Urinary bladder (tissue), 3 donors: ENCODE measurements at regions not wholly inside any gene's neighbourhood (a gene's known extent, or its start where the extent isn't known, plus 50 kb on each side); places are given as distances from the start of the nearest gene placed in this dataset.

Source experiments
- DNase-seq: peaks from one replicate; pipeline ENCODE4 v3.0.0-alpha.2; 2015; ENCODE audit errors: extremely low spot score
- H3K27ac ChIP-seq: one replicate; pipeline ENCODE4 v1.5.1; 2013; ENCODE audit warnings: low read depth, mild to moderate bottlenecking, moderate library complexity
- H3K36me3 ChIP-seq: one replicate; pipeline ENCODE4 v1.6.1; 2013; ENCODE audit warnings: mild to moderate bottlenecking, moderate library complexity; ENCODE audit not compliant: insufficient read depth
- H3K4me1 ChIP-seq: one replicate; pipeline ENCODE4 v1.6.1; 2013; ENCODE audit warnings: mild to moderate bottlenecking, moderate library complexity; ENCODE audit not compliant: insufficient read depth
- H3K4me3 ChIP-seq: one replicate; pipeline ENCODE4 v1.5.1; 2013; ENCODE audit warnings: low read depth, low read length
- WGBS: extraction: QIAGEN DNeasy Blood & Tissue Kit; methylation state at CpG from one replicate; pipeline ENCODE4 v1.1.7; 2013; 5-methylcytosine and 5-hydroxymethylcytosine counted together
- donor health status: healthy with polysubstance abuse.
- donor health status: healthy.

- WGBS: 77% methylated on average over 4 of the region's 4 CpGs
Measured at GRCh38 chr17:73802314-73802713, 158.1 kb upstream of the SDK2 start.

GRCh38 chr17:73802871-73803270, 158.6 kb upstream of the SDK2 start:
- WGBS: 93% methylated on average over 1 of the region's 1 CpG
- no peak for DNase-seq
- Histone ChIP-seq H3K27ac (no peak overlapping the region), H3K4me3 (no peak overlapping the region), H3K36me3 (no peaks in the 10 kb centered on the region), H3K4me1 (no peaks in the 10 kb centered on the region)

More at GRCh38 chr17:73802314-73802713, 158.1 kb upstream of the SDK2 start:
- H3K36me3 ChIP-seq: no peaks in the 10 kb centered on the region
- H3K27ac ChIP-seq: no peak overlapping the region
- H3K4me3 ChIP-seq: no peak overlapping the region
- DNase-seq: no peak
- H3K4me1 ChIP-seq: no peaks in the 10 kb centered on the region

GRCh38 chr17:73803964-73804435, 159.8 kb upstream of the SDK2 start:
- no peak for DNase-seq
- H3K36me3 ChIP-seq: no peaks in the 10 kb centered on the region
- H3K4me1 ChIP-seq: no peaks in the 10 kb centered on the region
- no peak overlapping the region for H3K4me3 ChIP-seq
- no peak overlapping the region for H3K27ac ChIP-seq
- WGBS: 51% methylated on average over 4 of the region's 4 CpGs

GRCh38 chr17:73806768-73807167, 162.5 kb upstream of the SDK2 start:
- Histone ChIP-seq H3K27ac (no peak overlapping the region), H3K36me3 (no peaks in the 10 kb centered on the region), H3K4me1 (no peaks in the 10 kb centered on the region), H3K4me3 (no peak overlapping the region)
- no peak for DNase-seq
- 97% methylated on average over 1 of the region's 1 CpG for WGBS

- Histone ChIP-seq H3K4me1 (no peaks in the 10 kb centered on the region), H3K36me3 (no peaks in the 10 kb centered on the region), H3K4me3 (no peak overlapping the region), H3K27ac (no peak overlapping the region)
- WGBS: 90% methylated on average over 5 of the region's 5 CpGs
- no peak for DNase-seq
Measured at GRCh38 chr17:73813201-73813600, 169.0 kb upstream of the SDK2 start.

- Histone ChIP-seq H3K36me3 (no peaks in the 10 kb centered on the region), H3K27ac (no peak overlapping the region), H3K4me3 (no peak overlapping the region), H3K4me1 (no peaks in the 10 kb centered on the region)
- WGBS: 45% methylated on average over 7 of the region's 7 CpGs
- DNase-seq: no peak
Measured at GRCh38 chr17:73814075-73814474, 169.8 kb upstream of the SDK2 start.

GRCh38 chr17:73815474-73815873, 171.2 kb upstream of the SDK2 start:
- 81% methylated on average over 5 of the region's 5 CpGs for WGBS
- Histone ChIP-seq H3K4me3 (no peak overlapping the region), H3K4me1 (no peaks in the 10 kb centered on the region), H3K36me3 (no peaks in the 10 kb centered on the region), H3K27ac (no peak overlapping the region)
- no peak for DNase-seq

GRCh38 chr17:73819440-73820395, 175.5 kb upstream of the SDK2 start:
- H3K27ac ChIP-seq: no peak overlapping the region
- no peak overlapping the region for H3K4me3 ChIP-seq
- H3K4me1 ChIP-seq: no peaks in the 10 kb centered on the region
- no peaks in the 10 kb centered on the region for H3K36me3 ChIP-seq
- DNase-seq: no peak
- whole genome bisulfite sequencing: 91% methylated on average over 19 of the region's 19 CpGs

- no peak for DNase-seq
- Histone ChIP-seq H3K27ac (no peak overlapping the region), H3K4me1 (no peaks in the 10 kb centered on the region), H3K4me3 (no peak overlapping the region), H3K36me3 (no peaks in the 10 kb centered on the region)
- WGBS: 37% methylated on average over 20 of the region's 20 CpGs
Measured at GRCh38 chr17:73820686-73821448, 176.6 kb upstream of the SDK2 start.

- Histone ChIP-seq H3K4me3 (no peak overlapping the region), H3K27ac (no peak overlapping the region), H3K4me1 (no peaks in the 10 kb centered on the region), H3K36me3 (no peaks in the 10 kb centered on the region)
- 96% methylated on average over 2 of the region's 2 CpGs for WGBS
- DNase-seq: no peak
Measured at GRCh38 chr17:73821665-73822064, 177.4 kb upstream of the SDK2 start.

- Histone ChIP-seq H3K4me1 (no peaks in the 10 kb centered on the region), H3K27ac (no peak overlapping the region), H3K36me3 (no peaks in the 10 kb centered on the region), H3K4me3 (no peak overlapping the region)
- DNase-seq: no peak
- WGBS: 92% methylated on average over 13 of the region's 13 CpGs
Measured at GRCh38 chr17:73822371-73822770, 178.1 kb upstream of the SDK2 start.

- H3K4me1 ChIP-seq: peaks cover 1% of the 10 kb centered on the region
- DNase-seq: no peak
- no peaks in the 10 kb centered on the region for H3K36me3 ChIP-seq
- H3K4me3 ChIP-seq: no peak overlapping the region
- H3K27ac ChIP-seq: no peak overlapping the region
- 74% methylated on average over 7 of the region's 7 CpGs for WGBS
Measured at GRCh38 chr17:73823684-73824083, 179.4 kb upstream of the SDK2 start.

- 83% methylated on average over 4 of the region's 4 CpGs for WGBS
- no peak overlapping the region for H3K27ac ChIP-seq
Measured at GRCh38 chr17:73824321-73824720, 180.1 kb upstream of the SDK2 start.

More at GRCh38 chr17:73824321-73824720, 180.1 kb upstream of the SDK2 start:
- no peaks in the 10 kb centered on the region for H3K36me3 ChIP-seq
- DNase-seq: no peak
- H3K4me3 ChIP-seq: no peak overlapping the region
- H3K4me1 ChIP-seq: peaks cover 1% of the 10 kb centered on the region
